PC-9 (cell line): ENCODE measurements at regions not wholly inside any gene's neighbourhood (a gene's known extent, or its start where the extent isn't known, plus 50 kb on each side); places are given as distances from the start of the nearest gene placed in this dataset.

ENCODE experiments used
- CTCF ChIP-seq: fragments of 200-600 bp; sonication (generic); conservative IDR thresholded peaks from 2 replicates; pipeline ENCODE4 v1.6.1; 2017; ENCODE audit warnings: mixed run types, antibody characterized with exemption, mild to moderate bottlenecking, moderate library complexity
- EZH2 ChIP-seq: fragments of 200-600 bp; sonication (generic); IDR thresholded peaks from 2 replicates; pipeline ENCODE4 v1.8.0; 2017; ENCODE audit warnings: antibody characterized with exemption, low read depth

- TF ChIP-seq CTCF, result no peak
- TF ChIP-seq EZH2, result no peak
Measured at GRCh38 chr13:105798541-105798940, 736.9 kb downstream of the EFNB2 start.
